NCI-H82 (cell line): ENCODE measurements at regions not wholly inside any gene's neighbourhood (a gene's known extent, or its start where the extent isn't known, plus 50 kb on each side); places are given as distances from the start of the nearest gene placed in this dataset.
"Not testable (repeated sequence)": the region's sequence is repeated elsewhere in the genome, so short reads cannot be mapped to it uniquely, and the experiment has no call there.

Experiments
- DNase-seq: peaks from one replicate; lab custom pipeline; 2025; lab: John Stamatoyannopoulos, UW

DNA sequence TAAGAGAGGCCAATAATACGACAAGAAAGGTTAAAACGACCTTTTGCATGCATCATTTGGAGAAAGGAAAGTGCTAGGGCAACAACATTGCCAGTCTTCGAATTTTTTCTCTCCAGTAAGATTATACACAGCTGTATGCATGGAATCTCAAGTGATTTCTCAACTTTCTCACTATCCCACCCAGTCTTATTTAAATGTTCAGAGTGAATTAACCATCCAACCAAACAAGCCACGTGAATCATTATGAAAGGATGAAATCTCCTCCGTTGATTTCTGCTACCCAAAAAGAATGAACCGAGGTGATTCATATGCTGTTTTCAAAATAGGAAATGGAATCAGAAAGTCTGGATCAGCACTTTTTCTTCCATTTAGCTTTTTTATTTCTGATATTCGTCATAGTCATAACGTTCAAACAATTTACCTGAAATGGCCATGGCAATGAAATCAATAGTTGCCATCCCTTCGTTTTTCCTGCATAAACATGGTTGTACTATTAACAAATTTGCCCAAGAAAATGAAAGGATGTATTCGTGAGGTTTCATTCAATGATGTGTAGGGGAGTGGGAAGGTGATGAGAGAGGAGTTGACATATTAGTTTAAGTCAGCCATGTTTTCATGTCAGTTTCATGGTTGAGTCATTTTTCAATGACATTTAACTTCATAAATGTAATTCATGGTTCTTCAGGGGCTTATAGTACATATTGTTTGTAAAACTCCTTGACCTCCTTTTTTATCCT is 170.9 kb upstream of the WWC1 start:
- no peak for DNase-seq

- no peak for DNase-seq
These were observed 170.3 kb upstream of the WWC1 start for GRCh38 chr5:168121138-168121494.

GRCh38 chr5:168123631-168124528 is 167.6 kb upstream of the WWC1 start:
- DNase-seq: no peak

GRCh38 chr5:168125445-168126199 is 165.8 kb upstream of the WWC1 start:
- no peak for DNase-seq

- no peak for DNase-seq
These were observed 164.8 kb upstream of the WWC1 start for GRCh38 chr5:168126606-168127005.

GRCh38 chr5:168128111-168128510 is 163.3 kb upstream of the WWC1 start:
- no peak for DNase-seq

DNA sequence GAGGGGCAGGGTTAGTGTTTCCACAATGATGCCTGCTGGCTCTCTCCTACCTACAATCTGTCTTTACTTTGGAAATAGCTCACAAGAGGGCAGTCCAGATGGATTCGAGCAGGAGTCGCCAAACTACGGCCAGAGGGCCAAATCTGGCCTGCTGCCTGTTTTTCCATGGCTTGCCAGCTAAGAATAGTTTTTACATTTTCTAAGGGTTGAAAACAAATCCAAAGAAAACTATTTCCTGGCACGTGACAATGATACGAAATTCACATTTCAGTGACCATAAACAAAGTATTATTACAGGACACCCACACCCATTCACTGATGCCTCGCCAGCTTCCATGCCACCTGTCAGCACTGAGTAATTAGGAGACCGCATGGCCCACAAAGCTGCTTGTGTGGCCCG is 162.9 kb upstream of the WWC1 start:
- DNase-seq: peak; percentile 31

DNA sequence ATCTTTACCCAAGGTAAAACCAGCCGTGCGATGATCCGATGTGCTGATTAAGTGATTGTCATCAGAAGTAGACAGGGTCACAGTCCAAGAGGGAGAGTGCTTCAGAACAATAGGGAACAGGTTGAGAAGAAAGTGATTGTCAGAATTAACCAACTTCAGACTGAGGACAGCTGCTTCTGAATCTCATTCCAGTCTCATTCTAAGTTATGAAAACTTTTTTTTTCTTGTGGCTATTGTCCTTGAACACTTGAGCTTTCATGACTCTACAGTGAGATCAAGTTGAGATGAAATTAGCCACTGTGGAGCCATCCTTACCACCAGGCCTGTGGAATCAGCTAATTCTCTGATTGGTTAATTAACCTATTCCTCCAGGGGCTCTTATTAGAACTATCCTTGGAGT is 159.9 kb upstream of the WWC1 start:
- DNase-seq: no peak

DNA sequence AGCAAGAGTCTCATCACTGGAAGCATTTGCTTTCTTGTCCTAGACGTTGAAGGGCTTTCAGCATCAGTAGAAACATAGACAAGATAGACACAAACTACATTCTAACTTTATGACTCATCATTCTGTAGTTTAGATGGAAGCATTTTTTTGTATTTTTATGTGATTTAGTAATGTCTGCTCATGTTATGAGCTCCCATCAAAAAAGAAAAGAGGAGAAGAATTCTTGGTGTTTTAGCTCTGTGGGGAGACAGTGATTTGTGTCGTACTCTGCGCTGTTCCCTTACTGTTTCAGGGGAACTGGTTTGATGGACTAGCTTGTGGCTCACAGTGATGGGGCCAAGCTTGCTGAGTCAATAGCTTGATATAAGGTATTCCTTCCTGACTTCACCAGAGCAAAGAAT is 159.2 kb upstream of the WWC1 start:
- DNase-seq: no peak

GRCh38 chr5:168135897-168136296 is 155.5 kb upstream of the WWC1 start:
- no peak for DNase-seq

DNA sequence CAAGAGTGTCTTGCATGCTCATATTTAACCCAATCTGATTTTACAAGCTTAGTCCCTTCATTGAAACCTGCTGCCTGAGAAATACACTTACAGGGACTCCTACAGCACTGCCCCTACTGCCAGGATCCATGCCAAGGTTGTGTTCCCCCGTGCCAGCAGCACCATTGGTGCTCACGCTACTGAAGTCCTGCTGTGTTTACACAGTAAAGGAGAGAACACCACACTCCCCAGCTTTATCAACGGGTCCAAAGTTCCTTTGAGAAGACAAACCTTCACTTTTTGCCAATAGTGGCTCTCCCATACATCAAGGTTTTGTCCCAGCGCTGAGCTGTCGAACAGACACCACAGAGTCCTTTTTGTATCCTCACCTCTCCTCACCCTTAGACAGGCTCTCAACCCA is 155.1 kb upstream of the WWC1 start:
- no peak for DNase-seq

DNA sequence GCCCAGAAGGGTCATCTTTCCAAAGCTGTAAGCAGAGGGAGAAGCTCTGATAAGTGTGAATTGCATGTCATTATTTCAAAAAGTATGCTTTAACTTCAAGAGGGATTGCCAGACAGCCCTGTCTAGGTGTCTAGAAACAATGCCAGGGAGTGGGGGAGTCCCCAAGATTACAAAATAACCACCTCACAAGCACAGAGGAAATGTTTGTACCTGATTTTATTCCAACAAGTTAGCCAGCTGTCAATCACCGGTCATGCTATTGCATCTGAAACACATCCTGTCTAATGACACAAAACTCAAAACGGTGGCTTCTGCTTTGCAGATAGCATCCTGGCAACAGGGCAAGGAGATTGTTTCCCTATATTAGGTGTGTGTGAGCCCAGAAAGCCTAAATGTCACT is 154.2 kb upstream of the WWC1 start:
- DNase-seq: no peak

GRCh38 chr5:168140241-168140640 is 151.2 kb upstream of the WWC1 start:
- DNase-seq: peak; percentile 95

DNA sequence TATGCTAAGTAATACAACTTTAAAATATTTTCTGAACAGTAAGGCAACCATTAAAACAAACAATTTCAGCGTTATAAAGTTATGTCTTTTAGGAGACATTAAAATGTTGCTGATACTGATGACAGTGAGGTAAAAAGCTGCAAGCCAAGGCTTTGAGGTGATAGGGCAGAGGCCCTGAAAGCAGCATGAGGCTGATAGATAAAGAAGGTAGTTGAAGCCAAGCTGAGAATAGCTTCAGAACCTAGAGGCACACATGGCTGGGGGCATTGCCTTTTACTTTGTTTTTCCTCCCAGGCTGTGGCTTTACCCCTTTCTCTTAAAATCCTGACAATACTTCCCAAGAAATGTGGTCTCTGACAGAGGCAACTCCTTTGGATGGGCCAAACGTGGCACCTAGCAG is 149.0 kb upstream of the WWC1 start:
- no peak for DNase-seq

DNA sequence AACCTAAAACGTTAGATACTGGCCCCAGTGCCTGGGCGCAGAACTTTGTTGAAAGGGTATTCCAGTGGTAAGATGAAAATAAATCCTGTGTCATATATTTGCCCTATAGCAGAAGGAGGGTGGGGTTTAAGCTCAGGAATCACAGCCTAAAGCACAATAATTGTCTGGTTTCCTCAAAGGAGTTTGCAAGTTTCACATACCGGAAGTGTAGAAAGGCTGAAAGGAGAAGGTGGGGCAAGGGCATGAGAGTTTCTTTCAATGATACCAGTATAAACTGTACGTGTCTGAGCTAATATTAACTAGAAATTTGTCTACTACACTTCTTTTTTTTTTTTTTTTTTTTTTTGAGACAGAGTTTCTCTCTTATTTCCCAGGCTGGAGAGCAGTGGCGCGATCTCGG is 147.9 kb upstream of the WWC1 start:
- not testable (repeated sequence) for DNase-seq

DNA sequence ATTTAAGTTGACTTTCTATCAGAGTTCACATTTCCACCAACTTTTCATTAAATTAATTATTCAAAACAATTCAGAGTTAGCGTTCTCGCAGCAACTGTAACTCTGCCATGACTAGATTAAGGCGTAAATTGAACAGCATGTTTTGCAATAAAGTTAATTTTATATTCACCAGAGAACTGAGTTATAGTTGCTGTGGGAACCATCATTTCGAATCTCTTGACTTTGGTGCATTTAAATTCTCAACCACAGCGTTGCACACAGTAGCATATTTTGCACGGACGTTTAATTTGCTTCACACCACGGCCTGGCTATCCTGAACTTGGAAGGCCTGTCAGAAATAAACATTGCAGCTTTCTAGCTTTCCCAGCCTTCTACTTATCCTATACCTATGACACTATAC is 144.3 kb upstream of the WWC1 start:
- DNase-seq: no peak

GRCh38 chr5:168147568-168148360 is 143.7 kb upstream of the WWC1 start:
- DNase-seq: no peak

DNA sequence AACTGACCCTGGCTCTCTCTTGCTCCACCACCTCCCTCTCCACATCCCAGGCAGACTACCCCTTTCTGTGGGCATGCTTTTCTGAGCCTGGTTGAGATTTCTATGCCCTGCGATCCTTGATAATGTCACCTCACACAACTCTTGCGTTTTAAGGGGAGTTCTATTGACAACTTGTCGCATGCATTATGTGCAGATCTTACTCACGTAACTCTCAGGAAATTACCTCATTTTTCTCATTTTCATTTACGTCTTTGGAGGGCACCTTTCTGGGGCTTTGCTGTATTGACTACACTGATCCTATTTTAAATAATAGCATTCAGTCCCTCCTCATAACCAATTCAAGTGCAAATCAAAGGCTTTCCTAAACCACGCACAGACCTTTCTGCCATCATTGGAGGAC is 140.4 kb upstream of the WWC1 start:
- DNase-seq: no peak

- no peak for DNase-seq
These were observed 138.8 kb upstream of the WWC1 start for GRCh38 chr5:168152660-168153059.

- peak; percentile 2 for DNase-seq
These were observed 138.1 kb upstream of the WWC1 start for GRCh38 chr5:168153263-168153875.

DNA sequence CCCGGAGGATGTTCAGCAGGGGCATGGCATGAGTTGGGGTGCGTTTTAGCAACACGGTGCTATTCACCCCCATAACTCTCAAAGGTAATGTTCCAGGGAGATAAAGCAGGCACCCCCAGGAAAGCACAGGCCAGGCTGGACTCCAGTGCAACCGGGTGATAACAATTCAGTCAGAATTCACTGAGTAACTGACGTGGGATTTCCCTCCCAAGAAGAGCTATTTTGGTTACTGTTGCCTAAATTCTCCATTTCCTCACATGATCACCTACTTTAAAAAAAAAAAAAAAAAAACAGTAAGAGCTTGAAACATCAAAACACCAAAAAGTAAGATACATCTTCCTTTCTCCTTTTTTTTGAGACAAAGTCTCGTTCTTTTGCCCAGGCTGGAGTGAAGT is 137.6 kb upstream of the WWC1 start:
- DNase-seq: no peak

DNA sequence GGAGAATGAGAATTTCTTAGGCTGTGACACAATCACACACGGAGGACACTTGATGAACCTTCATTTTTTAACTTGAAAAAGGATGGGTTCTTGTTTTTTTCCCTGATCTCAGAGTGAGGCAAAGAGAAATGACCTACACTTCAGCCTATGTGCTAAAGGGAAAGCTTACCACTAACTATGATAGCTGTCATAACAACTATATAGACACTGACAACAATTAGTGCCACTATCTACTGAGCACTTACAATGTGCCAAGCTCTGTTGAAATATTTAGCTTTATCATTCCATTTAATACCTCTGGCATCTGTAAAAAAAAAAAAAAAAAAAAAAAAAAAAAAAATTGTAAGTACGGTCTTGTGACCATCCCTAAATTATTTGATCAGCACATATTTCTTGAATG is 135.9 kb upstream of the WWC1 start:
- DNase-seq: no peak
